Hepatocyte (in vitro differentiated cells): ENCODE measurements at regions not wholly inside any gene's neighbourhood (a gene's known extent, or its start where the extent isn't known, plus 50 kb on each side); places are given as distances from the start of the nearest gene placed in this dataset.

ENCODE experiments used
- DNase-seq: peaks from one replicate; pipeline ENCODE4 v3.0.0-alpha.2; 2016; ENCODE audit warnings: low spot score
- H2AFZ ChIP-seq: fragments of 200-600 bp; sonication (generic); 2 replicates; pipeline ENCODE4 v1.6.0; 2016; ENCODE audit warnings: antibody characterized with exemption, mild to moderate bottlenecking
- H3K27ac ChIP-seq: fragments of 200-600 bp; sonication (generic); 2 replicates; pipeline ENCODE4 v1.5.1; 2016; ENCODE audit warnings: mild to moderate bottlenecking
- H3K27me3 ChIP-seq: fragments of 200-600 bp; sonication (generic); 2 replicates; pipeline ENCODE4 v1.6.1; 2016
- H3K36me3 ChIP-seq: fragments of 200-600 bp; sonication (generic); replicated peaks from 2 replicates; pipeline ENCODE4 v1.5.1; 2016; ENCODE audit warnings: low read depth; ENCODE audit not compliant: insufficient read depth
- H3K4me1 ChIP-seq: fragments of 200-600 bp; sonication (generic); 2 replicates; pipeline ENCODE4 v1.5.1; 2016; ENCODE audit warnings: mild to moderate bottlenecking, moderate library complexity; ENCODE audit not compliant: insufficient read depth
- H3K4me2 ChIP-seq: fragments of 200-600 bp; sonication (generic); 2 replicates; pipeline ENCODE4 v1.6.0; 2016
- H3K4me3 ChIP-seq: fragments of 200-600 bp; sonication (generic); 2 replicates; pipeline ENCODE4 v1.5.1; 2016; ENCODE audit warnings: mild to moderate bottlenecking
- H3K79me2 ChIP-seq: fragments of 200-600 bp; sonication (generic); 2 replicates; pipeline ENCODE4 v1.6.0; 2017; ENCODE audit warnings: mild to moderate bottlenecking
- H3K9me2 ChIP-seq: fragments of 200-600 bp; sonication (generic); replicated peaks from 2 replicates; pipeline ENCODE4 v1.6.0; 2017; ENCODE audit warnings: mild to moderate bottlenecking; ENCODE audit not compliant: insufficient read depth
- H3K9me3 ChIP-seq: fragments of 200-600 bp; sonication (generic); 2 replicates; pipeline ENCODE4 v1.5.1; 2016; ENCODE audit warnings: low read depth, mild to moderate bottlenecking
- H4K20me1 ChIP-seq: fragments of 200-600 bp; sonication (generic); 2 replicates; pipeline ENCODE4 v1.6.0; 2016; ENCODE audit warnings: mild to moderate bottlenecking; ENCODE audit not compliant: insufficient read depth, poor library complexity, severe bottlenecking
- EZH2 ChIP-seq: fragments of 200-600 bp; sonication (generic); IDR thresholded peaks from 2 replicates; pipeline ENCODE4 v1.6.1; 2016; ENCODE audit warnings: antibody characterized with exemption, mild to moderate bottlenecking, borderline replicate concordance
- EZH2phosphoT487 ChIP-seq: fragments of 200-600 bp; sonication (generic); IDR thresholded peaks from one replicate; pipeline ENCODE4 v1.6.1; 2018; ENCODE audit warnings: antibody characterized with exemption, mild to moderate bottlenecking, low read depth, moderate library complexity; ENCODE audit not compliant: unreplicated experiment, severe bottlenecking
- WGBS: methylation state at CpG from one replicate; pipeline ENCODE4 v1.1.6; 2016; ENCODE audit warnings: low lambda C conversion rate; ENCODE audit errors: missing lambda C conversion rate; 5-methylcytosine and 5-hydroxymethylcytosine counted together
- TF ChIP-seq, protein P1 (sequence below): fragments of 200-600 bp; sonication (generic); IDR thresholded peaks from 2 replicates; pipeline ENCODE4 v1.5.1; 2016; ENCODE audit warnings: antibody characterized with exemption, mild to moderate bottlenecking; ENCODE audit not compliant: poor library complexity

DNA sequence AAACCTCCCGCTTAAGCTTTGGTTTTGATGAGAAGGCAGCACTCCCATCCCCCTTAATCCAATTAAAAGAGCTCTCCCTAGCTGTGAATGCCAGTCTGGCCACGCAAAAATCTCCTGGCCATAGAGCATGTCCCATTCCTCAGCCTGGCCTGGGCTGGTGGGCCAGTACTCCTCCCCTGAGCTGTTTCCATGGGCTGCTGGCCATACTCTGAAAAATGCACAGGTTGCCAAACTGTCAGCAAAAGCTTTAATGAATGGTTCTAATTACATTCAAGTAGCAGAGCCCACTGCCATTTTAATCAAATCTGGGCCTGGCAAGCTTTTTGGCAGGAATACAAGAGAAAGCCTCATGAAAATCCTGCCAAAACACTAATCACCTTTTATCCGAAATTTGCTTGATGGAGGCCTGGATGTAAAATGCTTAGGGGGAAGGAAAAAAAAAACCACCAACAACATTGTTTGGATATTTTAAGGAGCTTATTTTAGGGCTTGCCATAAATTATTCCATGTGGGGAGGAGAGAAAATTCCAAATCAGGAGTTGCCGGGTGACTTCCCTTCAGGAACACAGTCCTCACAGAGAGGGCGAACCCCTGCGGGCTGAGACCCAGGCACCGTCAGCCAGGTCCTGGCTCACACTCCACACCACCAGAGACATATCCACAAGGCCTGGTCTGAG is 243.3 kb downstream of the SEC61B start:
- WGBS, result 71% methylated on average over 7 of the region's 7 CpGs
- peaks cover 11% of the 10 kb centered on the region for H3K4me1 ChIP-seq
- H3K9me3 ChIP-seq, result no peaks in the 10 kb centered on the region
- H2AFZ ChIP-seq, result no peak overlapping the region
- no peak overlapping the region for H3K27ac ChIP-seq
- H3K79me2 ChIP-seq, result no peaks in the 10 kb centered on the region
- no peak overlapping the region for H3K4me3 ChIP-seq
- no peaks in the 10 kb centered on the region for H3K27me3 ChIP-seq
- H3K36me3 ChIP-seq, result no peaks in the 10 kb centered on the region
- no peaks in the 10 kb centered on the region for H3K9me2 ChIP-seq
- TF ChIP-seq EZH2 (no peak), EZH2phosphoT487 (no peak)
- TF ChIP-seq, protein P1, sequence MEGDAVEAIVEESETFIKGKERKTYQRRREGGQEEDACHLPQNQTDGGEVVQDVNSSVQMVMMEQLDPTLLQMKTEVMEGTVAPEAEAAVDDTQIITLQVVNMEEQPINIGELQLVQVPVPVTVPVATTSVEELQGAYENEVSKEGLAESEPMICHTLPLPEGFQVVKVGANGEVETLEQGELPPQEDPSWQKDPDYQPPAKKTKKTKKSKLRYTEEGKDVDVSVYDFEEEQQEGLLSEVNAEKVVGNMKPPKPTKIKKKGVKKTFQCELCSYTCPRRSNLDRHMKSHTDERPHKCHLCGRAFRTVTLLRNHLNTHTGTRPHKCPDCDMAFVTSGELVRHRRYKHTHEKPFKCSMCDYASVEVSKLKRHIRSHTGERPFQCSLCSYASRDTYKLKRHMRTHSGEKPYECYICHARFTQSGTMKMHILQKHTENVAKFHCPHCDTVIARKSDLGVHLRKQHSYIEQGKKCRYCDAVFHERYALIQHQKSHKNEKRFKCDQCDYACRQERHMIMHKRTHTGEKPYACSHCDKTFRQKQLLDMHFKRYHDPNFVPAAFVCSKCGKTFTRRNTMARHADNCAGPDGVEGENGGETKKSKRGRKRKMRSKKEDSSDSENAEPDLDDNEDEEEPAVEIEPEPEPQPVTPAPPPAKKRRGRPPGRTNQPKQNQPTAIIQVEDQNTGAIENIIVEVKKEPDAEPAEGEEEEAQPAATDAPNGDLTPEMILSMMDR, result no peak
- no peak overlapping the region for H3K4me2 ChIP-seq
- no peaks in the 10 kb centered on the region for H4K20me1 ChIP-seq
- DNase-seq, result no peak

DNA sequence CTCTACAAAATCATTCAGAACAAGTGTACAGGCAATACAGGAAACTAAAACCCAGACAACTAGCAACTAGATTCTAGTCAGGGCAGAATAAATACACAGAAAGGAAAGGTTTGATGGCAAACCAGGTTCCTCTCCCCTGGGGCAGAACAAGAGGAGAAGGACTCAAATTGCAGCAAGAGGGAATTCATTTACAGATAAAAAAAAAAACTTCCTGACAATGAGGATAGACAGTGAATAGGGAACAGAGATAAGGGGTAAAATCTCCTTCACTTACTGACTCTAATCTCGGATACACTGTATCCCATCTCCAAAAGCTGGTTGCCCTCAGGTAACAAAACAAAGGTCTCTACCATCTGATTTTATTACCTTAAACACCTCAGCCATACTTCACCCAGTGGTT is 244.0 kb downstream of the SEC61B start:
- Histone ChIP-seq H3K4me2 (no peak overlapping the region), H3K36me3 (no peaks in the 10 kb centered on the region), H3K9me2 (no peaks in the 10 kb centered on the region), H3K4me3 (no peak overlapping the region), H2AFZ (no peak overlapping the region), H3K4me1 (peaks cover 11% of the 10 kb centered on the region), H3K27ac (no peak overlapping the region), H4K20me1 (no peaks in the 10 kb centered on the region), H3K27me3 (no peaks in the 10 kb centered on the region), H3K9me3 (no peaks in the 10 kb centered on the region), H3K79me2 (no peaks in the 10 kb centered on the region)
- 56% methylated on average over 1 of the region's 1 CpG for WGBS
- no peak for DNase-seq
- TF ChIP-seq, protein P1, result no peak
- TF ChIP-seq EZH2phosphoT487 (no peak), EZH2 (no peak)

DNA sequence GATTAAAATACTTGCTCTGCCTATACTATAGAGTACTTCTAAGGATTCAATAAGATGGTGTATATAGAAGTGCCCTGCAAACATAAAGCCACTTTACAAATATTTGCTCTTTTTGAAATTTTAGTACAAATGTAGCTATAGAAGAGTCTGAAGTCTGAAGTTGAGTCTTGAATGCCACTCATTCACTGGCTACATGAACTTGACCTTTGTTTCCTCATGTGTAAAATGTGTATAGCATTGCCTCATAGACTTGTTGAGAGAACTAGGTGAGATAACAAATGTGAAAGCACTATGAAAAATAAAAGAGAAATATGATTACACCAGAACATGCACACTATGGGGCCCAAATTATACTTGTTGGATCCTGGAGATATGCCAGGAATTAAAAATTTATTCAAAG is 244.7 kb downstream of the SEC61B start:
- no peak overlapping the region for H3K4me2 ChIP-seq
- TF ChIP-seq, protein P1, result no peak
- no peak for TF ChIP-seq EZH2phosphoT487
- no peak for TF ChIP-seq EZH2
- H2AFZ ChIP-seq, result no peak overlapping the region
- H4K20me1 ChIP-seq, result no peaks in the 10 kb centered on the region
- peaks cover 11% of the 10 kb centered on the region for H3K4me1 ChIP-seq
- no peaks in the 10 kb centered on the region for H3K36me3 ChIP-seq
- no peaks in the 10 kb centered on the region for H3K79me2 ChIP-seq
- H3K27ac ChIP-seq, result peak overlapping the region; percentile 20
- H3K4me3 ChIP-seq, result no peak overlapping the region
- no peaks in the 10 kb centered on the region for H3K9me3 ChIP-seq
- DNase-seq, result no peak
- H3K9me2 ChIP-seq, result no peaks in the 10 kb centered on the region
- H3K27me3 ChIP-seq, result no peaks in the 10 kb centered on the region

DNA sequence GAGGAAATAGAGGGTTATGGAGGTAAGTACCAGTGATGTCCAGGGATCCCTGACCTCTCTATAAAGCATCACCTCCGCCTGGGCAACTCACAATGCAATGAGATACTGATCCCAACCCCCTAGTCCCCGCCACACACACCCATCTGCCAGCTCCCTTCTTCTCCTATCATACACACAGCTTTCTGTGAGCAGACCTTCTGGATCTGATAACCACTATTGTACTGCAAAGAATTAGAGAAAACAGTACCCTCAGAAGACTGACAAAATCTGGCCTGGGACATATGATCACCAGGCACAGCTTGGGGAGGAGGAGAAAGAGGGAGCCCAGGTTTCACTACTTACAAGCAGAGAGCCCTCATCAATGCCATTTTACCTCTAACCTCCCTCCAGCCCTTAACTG is 249.0 kb downstream of the SEC61B start:
- no peak for DNase-seq

More for the DNA sequence above, 249.0 kb downstream of the SEC61B start:
- no peaks in the 10 kb centered on the region for H3K9me3 ChIP-seq
- no peak overlapping the region for H2AFZ ChIP-seq
- H4K20me1 ChIP-seq, result no peaks in the 10 kb centered on the region
- H3K36me3 ChIP-seq, result no peaks in the 10 kb centered on the region
- no peaks in the 10 kb centered on the region for H3K9me2 ChIP-seq
- 84% methylated on average over 2 of the region's 2 CpGs for WGBS
- H3K4me3 ChIP-seq, result no peak overlapping the region
- H3K27me3 ChIP-seq, result no peaks in the 10 kb centered on the region
- TF ChIP-seq EZH2, result no peak
- TF ChIP-seq, protein P1, result no peak
- no peak for TF ChIP-seq EZH2phosphoT487
- H3K4me1 ChIP-seq, result peaks cover 5% of the 10 kb centered on the region
- H3K27ac ChIP-seq, result no peak overlapping the region
- H3K79me2 ChIP-seq, result no peaks in the 10 kb centered on the region
- H3K4me2 ChIP-seq, result no peak overlapping the region
